GM21367 (cell line): ENCODE measurements at regions not wholly inside any gene's neighbourhood (a gene's known extent, or its start where the extent isn't known, plus 50 kb on each side); places are given as distances from the start of the nearest gene placed in this dataset.

ENCODE experiments used
- ATAC-seq: cut with Tn5 transposase; IDR thresholded peaks from one replicate; pipeline ENCODE4 v1.9.1; 2021; ENCODE audit not compliant: unreplicated experiment

GRCh38 chr7:68485253-68485917, 1112.9 kb upstream of the AUTS2 start:
- ATAC-seq: no peak

DNA sequence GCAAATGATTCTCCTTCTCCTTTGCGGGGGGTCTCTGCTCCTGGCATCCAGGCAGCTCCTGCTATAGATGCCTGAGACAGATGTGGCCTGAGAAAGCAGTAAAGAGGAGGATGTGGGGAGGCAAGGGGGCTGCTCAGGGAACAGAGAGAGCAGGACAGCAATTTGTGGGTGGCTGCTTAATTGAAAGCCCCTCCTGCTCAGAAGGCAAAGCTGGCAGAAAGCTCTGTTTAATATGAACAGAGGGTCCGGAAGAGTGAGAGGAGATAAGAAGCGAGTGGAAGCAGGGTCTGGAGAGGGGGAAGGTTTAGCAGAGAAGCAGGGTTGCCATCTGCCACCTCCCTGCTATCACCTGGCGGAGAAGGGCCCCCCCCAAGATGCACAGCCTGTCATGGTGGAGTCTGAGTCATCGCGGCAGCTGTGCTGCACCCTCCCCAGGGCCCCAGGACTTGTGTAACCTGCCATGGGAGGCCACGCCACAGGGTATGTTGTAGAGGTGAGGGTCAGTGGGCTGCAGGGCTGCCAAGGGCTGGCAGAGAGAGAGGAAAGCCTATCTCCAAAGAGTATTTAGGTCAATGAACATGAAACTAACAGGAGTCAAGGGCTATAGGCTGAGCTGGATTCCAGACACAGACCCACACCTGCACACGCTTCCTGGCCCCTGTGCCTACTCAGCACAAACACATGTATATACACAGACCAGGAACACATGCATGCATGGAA, 1109.8 kb upstream of the AUTS2 start:
- no peak for ATAC-seq

DNA sequence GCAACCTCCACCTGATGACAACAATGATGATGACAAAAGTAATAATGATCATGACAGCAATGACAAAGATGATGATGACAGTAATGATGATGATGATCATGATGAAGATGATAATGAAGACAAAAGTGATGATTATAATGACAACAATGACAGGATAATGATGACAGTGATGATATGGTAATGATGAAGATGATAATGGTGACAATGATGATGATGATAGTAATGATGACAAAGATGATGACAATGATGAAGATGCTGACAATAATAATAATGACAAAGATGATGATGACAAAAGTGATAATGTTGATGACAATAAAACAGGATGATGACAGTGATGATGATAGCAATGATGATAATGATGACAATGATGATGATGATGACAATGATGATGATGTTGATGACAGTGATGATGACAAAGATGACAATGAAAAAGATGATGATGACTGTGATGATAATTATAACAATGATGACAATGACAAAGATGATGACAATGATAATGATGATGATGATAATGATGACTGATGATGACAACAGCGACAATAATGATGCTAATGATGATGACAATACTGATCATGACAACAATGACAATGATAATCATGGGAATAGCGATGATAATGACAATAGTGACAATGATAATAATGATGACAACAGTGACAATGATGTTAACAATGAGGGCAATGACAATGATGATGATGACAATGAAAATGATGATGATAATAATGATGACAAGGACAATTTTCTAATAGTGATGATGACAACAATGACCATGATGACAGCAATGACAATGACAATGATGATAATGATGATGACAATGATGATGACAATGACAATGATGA, 1106.5 kb upstream of the AUTS2 start:
- no peak for ATAC-seq

DNA sequence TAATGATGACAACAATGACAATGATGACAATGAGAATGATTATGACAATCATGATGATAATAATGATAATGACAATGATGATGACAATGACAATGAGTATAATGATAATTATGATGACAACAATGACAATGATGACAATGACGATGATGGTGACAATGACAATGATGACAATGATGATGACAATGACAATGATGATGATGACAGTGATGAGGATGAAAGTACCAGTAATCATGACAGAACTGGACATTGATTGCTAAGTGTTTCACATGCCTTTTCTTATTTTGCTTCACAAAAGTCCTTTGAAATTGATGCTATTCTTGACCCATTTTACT, 1106.0 kb upstream of the AUTS2 start:
- no peak for ATAC-seq

- ATAC-seq: no peak
Observed at GRCh38 chr7:68503400-68503799, 1094.9 kb upstream of the AUTS2 start.

GRCh38 chr7:68504716-68505115, 1093.6 kb upstream of the AUTS2 start:
- ATAC-seq: no peak

DNA sequence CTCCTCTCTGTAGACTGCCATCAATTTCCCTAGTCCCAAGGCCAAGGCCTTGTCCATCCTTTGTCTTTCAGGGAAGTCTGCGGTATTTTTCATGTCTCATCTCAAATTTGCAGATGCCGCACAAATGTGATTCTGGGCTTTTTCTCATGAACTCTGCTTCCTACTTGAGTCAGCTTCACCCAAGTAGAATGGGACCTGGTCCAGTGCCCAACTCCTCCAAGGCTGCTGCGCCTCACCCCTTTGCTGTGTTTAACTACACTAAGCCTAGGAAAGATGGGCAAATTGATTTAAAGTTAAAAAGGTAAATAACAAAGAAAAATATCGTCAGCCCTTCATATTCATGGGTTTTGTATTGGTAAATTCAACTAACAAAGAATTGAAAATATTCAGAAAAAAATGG, 1092.6 kb upstream of the AUTS2 start:
- ATAC-seq: no peak

GRCh38 chr7:68507668-68508067, 1090.6 kb upstream of the AUTS2 start:
- no peak for ATAC-seq

- no peak for ATAC-seq
Observed at GRCh38 chr7:68509054-68509453, 1089.2 kb upstream of the AUTS2 start.

DNA sequence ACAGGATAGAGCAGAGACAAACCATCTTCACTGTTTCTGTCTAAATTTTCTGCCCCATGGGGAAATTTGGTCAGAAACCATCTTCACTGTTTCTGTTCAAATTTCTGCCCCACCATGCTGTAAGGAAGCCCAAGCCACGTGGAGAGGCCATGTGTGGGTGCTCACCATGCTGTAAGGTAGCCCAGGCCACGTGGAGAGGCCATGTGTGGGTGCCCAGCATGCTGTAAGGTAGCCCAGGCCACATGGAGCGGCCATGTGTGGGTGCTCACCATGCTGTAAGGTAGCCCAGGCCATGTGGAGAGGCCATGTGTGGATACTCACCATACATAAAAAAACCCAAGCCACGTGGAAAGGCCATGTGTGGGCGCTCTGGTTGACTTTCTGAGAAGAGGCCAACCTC, 1088.7 kb upstream of the AUTS2 start:
- ATAC-seq: no peak

GRCh38 chr7:68511281-68511680, 1087.0 kb upstream of the AUTS2 start:
- no peak for ATAC-seq

- no peak for ATAC-seq
Observed at GRCh38 chr7:68512466-68512865, 1085.8 kb upstream of the AUTS2 start.

- no peak for ATAC-seq
Observed at GRCh38 chr7:68518060-68518459, 1080.2 kb upstream of the AUTS2 start.

DNA sequence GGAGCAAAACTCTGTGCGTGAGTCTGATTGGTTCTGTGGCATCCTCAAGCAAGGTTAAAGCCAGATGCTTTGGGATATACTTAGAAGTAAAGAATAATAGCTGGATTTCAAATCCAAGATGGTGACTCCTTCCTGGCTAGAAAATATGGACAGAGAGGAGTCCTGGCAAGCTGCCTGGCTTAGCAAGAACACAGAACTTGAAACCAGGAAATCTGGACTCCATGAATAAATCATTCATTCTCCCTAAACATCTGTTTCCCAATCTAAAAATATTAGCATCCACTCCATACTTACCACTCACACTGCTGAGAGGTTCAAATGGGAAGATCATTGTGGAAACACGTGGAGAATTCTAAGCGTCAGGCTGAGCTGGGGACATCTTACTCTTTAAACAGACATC, 1074.1 kb upstream of the AUTS2 start:
- ATAC-seq: no peak

DNA sequence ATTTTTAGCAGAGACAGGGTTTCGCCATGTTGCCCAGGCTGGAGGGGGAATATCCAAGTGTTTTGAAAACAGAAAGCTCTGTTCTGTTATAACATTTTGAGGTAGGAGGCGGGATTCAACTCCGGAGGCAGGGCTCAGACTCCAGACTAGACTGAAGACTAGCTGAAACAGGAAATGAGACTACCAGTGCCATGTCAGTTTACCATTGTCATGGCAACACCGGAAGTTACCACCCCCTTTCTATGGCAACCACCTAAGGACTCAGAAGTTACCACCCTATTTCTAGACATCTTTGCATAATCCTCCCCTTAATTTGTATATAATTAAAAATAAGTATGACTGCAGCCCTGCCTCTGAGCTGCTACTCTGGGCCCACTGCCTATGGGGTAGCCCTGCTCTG, 1069.1 kb upstream of the AUTS2 start:
- ATAC-seq: no peak

GRCh38 chr7:68535266-68535665, 1063.0 kb upstream of the AUTS2 start:
- ATAC-seq: no peak

DNA sequence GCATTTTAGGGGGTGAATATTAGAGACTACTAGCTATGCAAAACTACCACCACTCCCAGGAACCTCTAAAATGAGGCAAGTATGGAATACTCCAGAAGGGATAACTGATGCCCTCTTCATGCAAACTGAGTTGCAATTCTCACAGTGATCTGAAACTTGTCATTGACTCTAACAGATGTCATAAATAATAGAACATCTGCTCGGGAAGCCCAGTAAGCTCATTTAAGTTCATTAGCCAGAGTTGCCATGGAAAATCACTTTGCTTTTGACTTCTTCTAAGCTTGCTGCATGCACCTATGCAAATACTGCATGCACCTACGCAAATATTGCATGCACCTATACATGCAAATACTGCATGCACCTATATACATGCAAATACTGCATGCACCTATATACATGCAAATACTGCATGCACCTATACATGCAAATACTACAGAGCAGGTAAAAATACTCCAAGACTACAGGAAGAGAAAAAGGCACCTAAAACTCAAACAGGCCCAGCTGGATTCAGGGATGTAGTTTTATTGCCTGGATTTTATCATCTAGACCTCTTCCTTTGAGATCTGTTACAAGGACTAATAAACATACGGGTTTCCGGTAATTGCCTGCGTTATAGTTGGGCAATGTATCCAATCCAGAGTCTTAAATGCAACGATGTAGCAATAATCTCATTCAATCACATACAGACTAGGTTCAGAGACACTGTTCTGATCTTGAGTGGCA, 1061.1 kb upstream of the AUTS2 start:
- no peak for ATAC-seq

GRCh38 chr7:68537774-68538071, 1060.6 kb upstream of the AUTS2 start:
- no peak for ATAC-seq

- ATAC-seq: no peak
Observed at GRCh38 chr7:68542831-68543230, 1055.4 kb upstream of the AUTS2 start.

DNA sequence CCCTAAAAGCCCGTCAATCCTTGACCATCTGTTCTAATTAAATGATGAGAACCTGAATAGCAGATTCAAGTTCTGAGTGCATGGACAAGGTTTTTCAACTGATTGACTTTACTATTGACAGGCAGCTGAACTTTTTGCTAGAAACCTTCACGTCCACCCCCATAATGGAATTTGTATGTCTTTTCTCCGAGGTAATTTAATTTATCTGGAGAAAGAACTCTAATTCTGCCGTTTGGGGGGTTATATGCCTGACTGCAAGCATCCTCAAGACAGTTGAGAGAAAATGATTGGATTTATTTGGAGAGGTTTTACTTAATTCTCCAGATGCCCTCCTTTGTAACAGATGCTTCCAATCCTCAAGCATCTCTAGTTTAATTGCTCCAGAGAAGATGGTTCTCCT, 1053.4 kb upstream of the AUTS2 start:
- no peak for ATAC-seq

DNA sequence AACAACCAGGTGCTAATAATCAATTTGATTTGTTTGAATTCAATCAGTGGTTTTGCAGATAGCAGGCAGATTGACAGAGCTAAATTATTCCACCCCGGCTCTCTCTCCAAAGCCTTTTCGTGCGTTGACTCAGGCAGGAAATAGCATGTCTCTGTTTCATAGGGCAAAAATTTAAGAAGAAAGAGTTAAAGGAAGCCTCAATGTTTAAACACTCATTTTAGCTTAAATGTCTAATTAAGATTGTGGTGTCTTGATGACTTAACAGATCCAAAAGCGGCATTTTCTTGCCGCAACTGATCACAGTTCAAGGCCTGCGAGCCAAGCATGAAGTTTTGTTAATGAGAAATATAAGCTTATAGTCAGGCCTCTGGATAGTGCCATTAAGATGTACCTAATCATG, 1051.1 kb upstream of the AUTS2 start:
- ATAC-seq: no peak

DNA sequence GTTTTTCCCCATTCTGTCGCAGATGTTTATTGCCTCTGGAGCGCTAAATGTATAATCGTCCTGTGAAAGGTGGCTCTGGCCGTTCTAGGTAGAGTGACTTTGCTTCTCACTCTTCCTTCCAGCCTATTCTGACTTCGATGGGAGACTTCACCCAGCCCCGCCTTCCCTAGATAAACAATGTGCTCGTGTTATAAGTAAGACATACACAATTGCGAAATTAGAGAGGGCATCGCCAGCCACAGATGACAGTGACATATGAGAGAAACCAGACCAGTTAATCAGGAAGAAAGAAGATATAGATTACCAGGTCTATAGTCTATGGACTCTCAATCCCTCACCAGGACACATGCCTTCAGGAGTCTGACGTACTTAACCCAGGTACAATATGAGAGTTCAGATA, 1050.5 kb upstream of the AUTS2 start:
- no peak for ATAC-seq
